SK-N-SH treated with all-trans-retinoic acid at 6 μM for 48 hours (cell line): ENCODE measurements at regions not wholly inside any gene's neighbourhood (a gene's known extent, or its start where the extent isn't known, plus 50 kb on each side); places are given as distances from the start of the nearest gene placed in this dataset.

Experiments used
- PATZ1 ChIP-seq: fragments of 250-450 bp; sonication (Bioruptor Pico); IDR thresholded peaks from 2 replicates; pipeline ENCODE4 v1.8.0; 2020; ENCODE audit warnings: mild to moderate bottlenecking, moderate library complexity, borderline replicate concordance
- RARB ChIP-seq: fragments of 250-450 bp; sonication (Bioruptor Pico); IDR thresholded peaks from 2 replicates; pipeline ENCODE4 v1.8.0; 2021; ENCODE audit warnings: mild to moderate bottlenecking, moderate library complexity

GRCh38 chr3:24682141-24682547 lies 187.5 kb upstream of the THRB start:
- TF ChIP-seq RARB (no peak), PATZ1 (no peak)
